ENCODE measurements at regions not wholly inside any gene's neighbourhood (a gene's known extent, or its start where the extent isn't known, plus 50 kb on each side); places are given as distances from the start of the nearest gene placed in this dataset.

GRCh38 chr20:57919049-57919448, 209.2 kb upstream of the PMEPA1 start:
- TF ChIP-seq, protein P1, sequence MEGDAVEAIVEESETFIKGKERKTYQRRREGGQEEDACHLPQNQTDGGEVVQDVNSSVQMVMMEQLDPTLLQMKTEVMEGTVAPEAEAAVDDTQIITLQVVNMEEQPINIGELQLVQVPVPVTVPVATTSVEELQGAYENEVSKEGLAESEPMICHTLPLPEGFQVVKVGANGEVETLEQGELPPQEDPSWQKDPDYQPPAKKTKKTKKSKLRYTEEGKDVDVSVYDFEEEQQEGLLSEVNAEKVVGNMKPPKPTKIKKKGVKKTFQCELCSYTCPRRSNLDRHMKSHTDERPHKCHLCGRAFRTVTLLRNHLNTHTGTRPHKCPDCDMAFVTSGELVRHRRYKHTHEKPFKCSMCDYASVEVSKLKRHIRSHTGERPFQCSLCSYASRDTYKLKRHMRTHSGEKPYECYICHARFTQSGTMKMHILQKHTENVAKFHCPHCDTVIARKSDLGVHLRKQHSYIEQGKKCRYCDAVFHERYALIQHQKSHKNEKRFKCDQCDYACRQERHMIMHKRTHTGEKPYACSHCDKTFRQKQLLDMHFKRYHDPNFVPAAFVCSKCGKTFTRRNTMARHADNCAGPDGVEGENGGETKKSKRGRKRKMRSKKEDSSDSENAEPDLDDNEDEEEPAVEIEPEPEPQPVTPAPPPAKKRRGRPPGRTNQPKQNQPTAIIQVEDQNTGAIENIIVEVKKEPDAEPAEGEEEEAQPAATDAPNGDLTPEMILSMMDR (IDR thresholded peaks at IDR 0.05; ENCODE audit: insufficient read depth in 1 of 2, low read depth in 1 of 2, low read length in 1 of 2, severe bottlenecking in 1 of 2, unreplicated experiment in 1 of 2) = no peak
- no peaks in the 10 kb centered on the region for H3K36me3 ChIP-seq (ENCODE audit: control insufficient read depth, insufficient read depth, low read length)
- intact Hi-C loops (cut with micrococcal nuclease; ENCODE audit: unreplicated experiment) = no loop called here
- H3K4me1 Mint-ChIP-seq (ENCODE audit: low read depth, unreplicated experiment) = no peaks in the 10 kb centered on the region
- ChIA-PET POLR2A (no interaction called here), CTCF (no interaction called here)
- H3K36me3 Mint-ChIP-seq (ENCODE audit: insufficient read depth, unreplicated experiment) = no peaks in the 10 kb centered on the region
- BruUV-seq (replicated peaks) = no TSS peak
- no peak overlapping the region for H3K4me3 ChIP-seq (ENCODE audit: low read depth, low read length)
- H3K9me3 Mint-ChIP-seq (ENCODE audit: unreplicated experiment) = no peaks in the 10 kb centered on the region
- H3K27me3 ChIP-seq (replicated peaks; ENCODE audit: control insufficient read depth, insufficient read depth, low read length) = no peaks in the 10 kb centered on the region
- no peak overlapping the region for H3K27ac Mint-ChIP-seq (ENCODE audit: unreplicated experiment)
- peaks cover under 1% of the 10 kb centered on the region for H3K27me3 Mint-ChIP-seq (ENCODE audit: insufficient read depth, unreplicated experiment)
- no peaks in the 10 kb centered on the region for H3K9me3 ChIP-seq
- H3K4me3 Mint-ChIP-seq (ENCODE audit: unreplicated experiment) = no peak overlapping the region
- no peaks in the 10 kb centered on the region; the same call in 1 of the 2 replicates for H3K4me1 ChIP-seq
- no peak for DNase-seq

DNA sequence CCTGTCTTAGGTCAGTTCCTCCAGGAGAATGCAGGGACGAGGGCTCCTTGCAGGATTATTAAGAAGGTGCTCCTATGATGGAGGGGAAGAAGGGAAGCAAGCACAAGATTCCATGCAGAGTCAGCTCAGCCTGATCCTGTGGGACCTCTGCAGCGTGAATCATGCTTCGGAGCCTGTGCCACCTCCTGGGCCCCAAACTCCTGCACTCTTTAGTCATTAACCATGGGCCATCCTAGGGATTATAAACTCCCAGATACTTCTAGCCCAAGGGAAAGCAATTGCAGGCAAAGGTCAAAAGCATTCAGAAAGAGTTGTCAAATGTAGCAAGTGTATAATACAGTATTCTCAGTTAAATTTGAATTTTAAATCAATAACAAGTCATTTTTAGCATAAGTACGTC, 208.7 kb upstream of the PMEPA1 start:
- TF ChIP-seq, protein P1 (IDR thresholded peaks at IDR 0.05; ENCODE audit: insufficient read depth in 1 of 2, low read depth in 1 of 2, low read length in 1 of 2, severe bottlenecking in 1 of 2, unreplicated experiment in 1 of 2) = no peak
- Mint-ChIP-seq H3K36me3 (ENCODE audit: insufficient read depth, unreplicated experiment) (no peaks in the 10 kb centered on the region), H3K27ac (ENCODE audit: unreplicated experiment) (no peak overlapping the region), H3K4me3 (ENCODE audit: unreplicated experiment) (no peak overlapping the region), H3K27me3 (ENCODE audit: insufficient read depth, unreplicated experiment) (peaks cover 2% of the 10 kb centered on the region), H3K9me3 (ENCODE audit: unreplicated experiment) (no peaks in the 10 kb centered on the region), H3K4me1 (ENCODE audit: low read depth, unreplicated experiment) (no peaks in the 10 kb centered on the region)
- BruUV-seq (replicated peaks) = no TSS peak
- POLR2A ChIA-PET = no interaction called here
- CTCF ChIA-PET = no interaction called here
- intact Hi-C loops (cut with micrococcal nuclease; ENCODE audit: unreplicated experiment) = no loop called here
- Histone ChIP-seq H3K4me3 (ENCODE audit: low read depth, low read length) (no peak overlapping the region), H3K9me3 (no peaks in the 10 kb centered on the region), H3K27me3 (replicated peaks; ENCODE audit: control insufficient read depth, insufficient read depth, low read length) (no peaks in the 10 kb centered on the region), H3K36me3 (ENCODE audit: control insufficient read depth, insufficient read depth, low read length) (no peaks in the 10 kb centered on the region), H3K4me1 (no peaks in the 10 kb centered on the region; the same call in 1 of the 2 replicates)
- no peak for DNase-seq

- Mint-ChIP-seq H3K4me1 (ENCODE audit: low read depth, unreplicated experiment) (no peaks in the 10 kb centered on the region), H3K36me3 (ENCODE audit: insufficient read depth, unreplicated experiment) (no peaks in the 10 kb centered on the region)
- intact Hi-C loops (cut with micrococcal nuclease; ENCODE audit: unreplicated experiment) = no loop called here
Observed at GRCh38 chr20:57914205-57914604, 204.4 kb upstream of the PMEPA1 start.

More at GRCh38 chr20:57914205-57914604, 204.4 kb upstream of the PMEPA1 start:
- Mint-ChIP-seq H3K27ac (ENCODE audit: unreplicated experiment) (no peak overlapping the region), H3K27me3 (ENCODE audit: insufficient read depth, unreplicated experiment) (peaks cover 18% of the 10 kb centered on the region), H3K4me3 (ENCODE audit: unreplicated experiment) (no peak overlapping the region), H3K9me3 (ENCODE audit: unreplicated experiment) (no peaks in the 10 kb centered on the region)
- POLR2A ChIA-PET = no interaction called here
- Histone ChIP-seq H3K27me3 (replicated peaks; ENCODE audit: control insufficient read depth, insufficient read depth, low read length) (peaks cover 3% of the 10 kb centered on the region; the same call in 1 of the 2 replicates), H3K4me1 (no peaks in the 10 kb centered on the region; the same call in 1 of the 2 replicates), H3K36me3 (ENCODE audit: control insufficient read depth, insufficient read depth, low read length) (no peaks in the 10 kb centered on the region), H3K4me3 (ENCODE audit: low read depth, low read length) (no peak overlapping the region), H3K9me3 (no peaks in the 10 kb centered on the region)
- TF ChIP-seq, protein P1 (IDR thresholded peaks at IDR 0.05; ENCODE audit: insufficient read depth in 1 of 2, low read depth in 1 of 2, low read length in 1 of 2, severe bottlenecking in 1 of 2, unreplicated experiment in 1 of 2) = no peak
- DNase-seq = no peak
- no TSS peak for BruUV-seq (replicated peaks)
- CTCF ChIA-PET = no interaction called here
